Dedifferentiated amniotic fluid mesenchymal stem cell (primary cell): ENCODE measurements at regions not wholly inside any gene's neighbourhood (a gene's known extent, or its start where the extent isn't known, plus 50 kb on each side); places are given as distances from the start of the nearest gene placed in this dataset.
"Not testable (repeated sequence)": the region's sequence is repeated elsewhere in the genome, so short reads cannot be mapped to it uniquely, and the experiment has no call there.

Experiments used
- DNase-seq: peaks from one replicate; pipeline ENCODE4 v3.0.0-alpha.2; 2016; ENCODE audit errors: extremely low spot score

GRCh38 chr2:55772109-55772980 lies 78.7 kb upstream of the PNPT1 start:
- no peak for DNase-seq

GRCh38 chr2:55771612-55772011 lies 78.0 kb upstream of the PNPT1 start:
- DNase-seq, result peak; percentile 76

- DNase-seq, result no peak
These were observed 75.3 kb upstream of the PNPT1 start for GRCh38 chr2:55768991-55769390.

- DNase-seq, result no peak
These were observed 73.3 kb upstream of the PNPT1 start for GRCh38 chr2:55766947-55767346.

- not testable (repeated sequence) for DNase-seq
These were observed 72.1 kb upstream of the PNPT1 start for GRCh38 chr2:55765708-55766107.

GRCh38 chr2:55763721-55764120 lies 70.1 kb upstream of the PNPT1 start:
- no peak for DNase-seq

GRCh38 chr2:55761526-55761925 lies 67.9 kb upstream of the PNPT1 start:
- DNase-seq, result peak; percentile 57

- DNase-seq, result no peak
These were observed 67.4 kb upstream of the PNPT1 start for GRCh38 chr2:55761024-55761423.

GRCh38 chr2:55760125-55760524 lies 66.5 kb upstream of the PNPT1 start:
- no peak for DNase-seq

- no peak for DNase-seq
These were observed 65.8 kb upstream of the PNPT1 start for GRCh38 chr2:55759271-55759921.

GRCh38 chr2:55751966-55752365 lies 58.3 kb upstream of the PNPT1 start:
- DNase-seq, result no peak

GRCh38 chr2:55743583-55743982 lies 49.9 kb upstream of the PNPT1 start:
- peak; percentile 23 for DNase-seq
